ENCODE measurements at regions not wholly inside any gene's neighbourhood (a gene's known extent, or its start where the extent isn't known, plus 50 kb on each side); places are given as distances from the start of the nearest gene placed in this dataset.

DNA sequence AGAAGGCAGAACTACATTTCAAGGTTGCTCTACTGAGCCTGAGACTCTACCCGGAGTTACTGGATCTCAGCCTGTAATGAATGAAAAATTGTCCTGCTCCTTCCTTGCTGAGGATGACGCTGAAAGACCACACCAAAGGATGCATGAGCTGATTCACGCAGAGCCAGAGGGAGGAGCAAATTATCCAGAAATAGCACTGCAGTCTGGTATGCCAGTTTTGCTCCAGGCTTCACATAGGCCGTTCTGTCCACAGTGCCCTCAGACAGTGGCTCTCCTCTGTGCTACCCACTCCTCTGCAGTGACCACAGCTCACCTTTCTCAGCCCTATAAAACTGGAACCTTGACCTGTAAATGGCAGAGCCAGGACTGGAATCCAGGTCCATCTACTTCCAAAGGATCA is 79.3 kb upstream of the GALNT18 start:
- no peak overlapping the region for H3K4me3 ChIP-seq
- no peak for TF ChIP-seq EZH2 (IDR thresholded peaks at IDR 0.05)
- no peak for TF ChIP-seq POLR2AphosphoS5 (IDR thresholded peaks at IDR 0.05; ENCODE audit: borderline replicate concordance, low read depth, low read length)
- TF ChIP-seq FOXP2 (optimal IDR thresholded peaks at IDR 0.05; ENCODE audit: control extremely low read depth, extremely low read length, insufficient read depth) = no peak
- DNase-seq (ENCODE audit: low read depth, low spot score) = no peak

GRCh38 chr11:11697796-11698195 is 76.0 kb upstream of the GALNT18 start:
- TF ChIP-seq FOXP2 (optimal IDR thresholded peaks at IDR 0.05; ENCODE audit: control extremely low read depth, extremely low read length, insufficient read depth) (no peak), POLR2AphosphoS5 (IDR thresholded peaks at IDR 0.05; ENCODE audit: borderline replicate concordance, low read depth, low read length) (no peak), EZH2 (IDR thresholded peaks at IDR 0.05) (no peak)
- DNase-seq (ENCODE audit: low read depth, low spot score) = no peak

More for the DNA sequence above, 79.3 kb upstream of the GALNT18 start:
- H3K27ac ChIP-seq = no peak overlapping the region
- H3K9ac ChIP-seq (ENCODE audit: insufficient read length) = no peak overlapping the region
- H3K9me3 ChIP-seq (ENCODE audit: low read depth, low read length) = no peaks in the 10 kb centered on the region
- no peaks in the 10 kb centered on the region for H3K36me3 ChIP-seq (ENCODE audit: insufficient read depth, low read length)

GRCh38 chr11:11691296-11692151 is 69.7 kb upstream of the GALNT18 start:
- Histone ChIP-seq H3K9me3 (ENCODE audit: low read depth, low read length) (no peaks in the 10 kb centered on the region), H3K9ac (ENCODE audit: insufficient read length) (no peak overlapping the region), H3K36me3 (ENCODE audit: insufficient read depth, low read length) (no peaks in the 10 kb centered on the region), H3K27ac (no peak overlapping the region), H3K4me3 (no peak overlapping the region)
- TF ChIP-seq POLR2AphosphoS5 (IDR thresholded peaks at IDR 0.05; ENCODE audit: borderline replicate concordance, low read depth, low read length) (no peak), EZH2 (IDR thresholded peaks at IDR 0.05) (no peak)
- DNase-seq (ENCODE audit: low read depth, low spot score) = no peak

More at GRCh38 chr11:11697796-11698195, 76.0 kb upstream of the GALNT18 start:
- Histone ChIP-seq H3K27ac (no peak overlapping the region), H3K4me3 (no peak overlapping the region), H3K36me3 (ENCODE audit: insufficient read depth, low read length) (no peaks in the 10 kb centered on the region), H3K9me3 (ENCODE audit: low read depth, low read length) (no peaks in the 10 kb centered on the region), H3K9ac (ENCODE audit: insufficient read length) (no peak overlapping the region)

DNA sequence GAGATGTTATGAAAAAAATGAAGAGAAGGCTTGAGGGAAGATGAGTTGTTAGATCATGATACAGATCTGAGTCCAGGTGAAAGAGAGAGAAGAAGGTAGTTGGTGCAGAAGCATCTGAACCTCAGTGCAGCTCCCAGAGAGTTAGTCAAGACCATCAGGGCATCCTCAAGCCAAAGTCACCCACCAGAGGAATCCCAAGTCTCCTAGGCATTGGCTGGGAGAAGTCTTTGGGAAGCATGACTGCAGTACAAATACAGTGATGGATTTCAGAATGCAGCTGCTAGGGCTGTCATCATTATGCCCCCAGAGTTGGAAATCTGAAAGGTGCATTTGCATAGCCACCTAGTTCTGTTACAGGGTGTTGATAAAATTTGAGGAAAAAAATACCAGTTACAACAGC is 59.7 kb upstream of the GALNT18 start:
- Histone ChIP-seq H3K27ac (no peak overlapping the region), H3K9ac (ENCODE audit: insufficient read length) (no peak overlapping the region), H3K9me3 (ENCODE audit: low read depth, low read length) (no peaks in the 10 kb centered on the region), H3K36me3 (ENCODE audit: insufficient read depth, low read length) (no peaks in the 10 kb centered on the region), H3K4me3 (no peak overlapping the region)
- TF ChIP-seq FOXP2 (optimal IDR thresholded peaks at IDR 0.05; ENCODE audit: control extremely low read depth, extremely low read length, insufficient read depth) (no peak), POLR2AphosphoS5 (IDR thresholded peaks at IDR 0.05; ENCODE audit: borderline replicate concordance, low read depth, low read length) (no peak), EZH2 (IDR thresholded peaks at IDR 0.05) (no peak)
- no peak for DNase-seq (ENCODE audit: low read depth, low spot score)

DNA sequence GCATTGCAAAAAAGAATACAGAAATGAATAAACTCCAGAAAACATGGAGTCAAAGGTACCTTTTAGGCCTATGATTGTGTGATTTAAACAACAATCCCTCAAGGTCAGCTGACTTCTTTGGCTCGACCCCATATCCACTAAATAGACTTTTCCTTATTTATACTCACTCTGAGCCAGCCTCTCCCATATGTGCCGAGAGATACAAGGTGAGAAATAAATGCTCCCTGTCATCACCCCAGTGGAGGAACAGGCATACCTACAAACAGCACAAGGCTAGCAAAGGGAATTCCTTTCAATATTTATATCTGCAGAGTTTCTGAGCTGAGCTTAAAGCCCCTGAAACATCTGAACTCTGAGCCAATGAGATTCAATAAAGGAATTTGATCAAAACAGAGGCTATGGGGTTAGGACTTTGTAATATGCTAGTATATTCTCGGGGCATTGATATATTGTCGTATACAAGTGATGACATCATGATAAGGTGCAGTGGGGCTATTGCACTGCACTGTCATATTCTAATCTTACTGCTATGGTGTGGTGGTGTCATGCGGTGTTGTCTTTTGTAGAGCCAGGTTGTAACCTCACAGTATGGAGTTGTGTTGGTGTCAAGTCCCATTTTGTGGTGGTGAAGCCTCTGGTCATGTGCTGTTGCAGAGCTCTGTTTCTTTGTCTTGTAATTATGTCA is 56.0 kb upstream of the GALNT18 start:
- TF ChIP-seq FOXP2 (optimal IDR thresholded peaks at IDR 0.05; ENCODE audit: control extremely low read depth, extremely low read length, insufficient read depth) (no peak), EZH2 (IDR thresholded peaks at IDR 0.05) (no peak), POLR2AphosphoS5 (IDR thresholded peaks at IDR 0.05; ENCODE audit: borderline replicate concordance, low read depth, low read length) (no peak)

DNA sequence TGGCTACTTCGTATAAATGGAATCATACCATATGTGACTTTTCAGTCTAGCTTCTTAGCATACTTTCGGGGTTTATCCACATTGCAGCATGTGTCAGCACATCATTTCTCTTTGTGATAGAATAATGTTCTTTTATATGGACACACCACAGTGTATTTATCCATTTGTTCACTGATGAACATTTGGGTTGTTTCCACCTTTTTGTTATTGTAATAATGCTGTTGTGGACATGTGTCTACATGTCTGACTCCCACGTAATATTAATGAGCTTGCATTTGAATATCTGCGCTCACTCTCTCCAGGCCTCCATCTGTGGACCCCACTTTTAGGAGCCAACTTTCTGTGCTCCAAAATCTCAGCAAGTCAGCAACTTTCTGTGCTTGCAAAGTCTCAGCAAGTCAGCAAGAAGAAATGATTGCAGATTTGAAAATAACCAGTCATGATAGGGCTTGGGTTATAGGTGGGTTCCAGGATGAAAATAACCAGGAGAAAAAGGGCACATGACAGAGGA is 53.9 kb upstream of the GALNT18 start:
- no peak for DNase-seq (ENCODE audit: low read depth, low spot score)
- TF ChIP-seq FOXP2 (optimal IDR thresholded peaks at IDR 0.05; ENCODE audit: control extremely low read depth, extremely low read length, insufficient read depth) = no peak
- no peak for TF ChIP-seq POLR2AphosphoS5 (IDR thresholded peaks at IDR 0.05; ENCODE audit: borderline replicate concordance, low read depth, low read length)
- no peak for TF ChIP-seq EZH2 (IDR thresholded peaks at IDR 0.05)
- Histone ChIP-seq H3K36me3 (ENCODE audit: insufficient read depth, low read length) (no peaks in the 10 kb centered on the region), H3K27ac (no peak overlapping the region), H3K9ac (ENCODE audit: insufficient read length) (no peak overlapping the region), H3K9me3 (ENCODE audit: low read depth, low read length) (no peaks in the 10 kb centered on the region), H3K4me3 (no peak overlapping the region)

More for the DNA sequence above, 56.0 kb upstream of the GALNT18 start:
- Histone ChIP-seq H3K9me3 (ENCODE audit: low read depth, low read length) (no peaks in the 10 kb centered on the region), H3K27ac (no peak overlapping the region), H3K9ac (ENCODE audit: insufficient read length) (no peak overlapping the region), H3K36me3 (ENCODE audit: insufficient read depth, low read length) (no peaks in the 10 kb centered on the region), H3K4me3 (no peak overlapping the region)
- DNase-seq (ENCODE audit: low read depth, low spot score) = no peak

GRCh38 chr11:11672789-11673188 is 51.0 kb upstream of the GALNT18 start:
- H3K36me3 ChIP-seq (ENCODE audit: insufficient read depth, low read length) = no peaks in the 10 kb centered on the region
- H3K9me3 ChIP-seq (ENCODE audit: low read depth, low read length) = no peaks in the 10 kb centered on the region
- H3K4me3 ChIP-seq = no peak overlapping the region
- no peak for DNase-seq (ENCODE audit: low read depth, low spot score)
- H3K9ac ChIP-seq (ENCODE audit: insufficient read length) = no peak overlapping the region
- no peak overlapping the region for H3K27ac ChIP-seq
- no peak for TF ChIP-seq EZH2 (IDR thresholded peaks at IDR 0.05)

GRCh38 chr11:11672101-11672500 is 50.3 kb upstream of the GALNT18 start:
- H3K9me3 ChIP-seq (ENCODE audit: low read depth, low read length) = no peaks in the 10 kb centered on the region
- DNase-seq (ENCODE audit: low read depth, low spot score) = no peak
- H3K9ac ChIP-seq (ENCODE audit: insufficient read length) = no peak overlapping the region
- TF ChIP-seq EZH2 (IDR thresholded peaks at IDR 0.05) (no peak), POLR2AphosphoS5 (IDR thresholded peaks at IDR 0.05; ENCODE audit: borderline replicate concordance, low read depth, low read length) (no peak), FOXP2 (optimal IDR thresholded peaks at IDR 0.05; ENCODE audit: control extremely low read depth, extremely low read length, insufficient read depth) (no peak)
- H3K27ac ChIP-seq = no peak overlapping the region
- H3K4me3 ChIP-seq = no peak overlapping the region
- H3K36me3 ChIP-seq (ENCODE audit: insufficient read depth, low read length) = no peaks in the 10 kb centered on the region

All from SK-N-MC (cell line).